MCF 10A (cell line): ENCODE measurements at regions not wholly inside any gene's neighbourhood (a gene's known extent, or its start where the extent isn't known, plus 50 kb on each side); places are given as distances from the start of the nearest gene placed in this dataset.
"Not testable (repeated sequence)": the region's sequence is repeated elsewhere in the genome, so short reads cannot be mapped to it uniquely, and the experiment has no call there.

ENCODE experiments used
- BruUV-seq: library from RNA; stranded (reverse); fragments of 400-500 nt; replicated peaks from 2 replicates; lab custom pipeline; 2021; lab: Mats Ljungman, UMichigan
- CTCF ChIA-PET: fragments of 300-600 bp; sonication (Branson Sonifier 250); formaldehyde crosslinking; extraction: SDS; loops from one replicate; lab custom pipeline; 2021; ENCODE audit warnings: antibody characterized with exemption, inconsistent platforms; lab: Yijun Ruan, JAX
- POLR2A ChIA-PET: fragments of 300-600, 350-650 bp; sonication (Branson Sonifier 250); formaldehyde crosslinking; extraction: SDS; loops from one replicate; lab custom pipeline; 2020; ENCODE audit warnings: antibody characterized with exemption, inconsistent platforms; lab: Yijun Ruan, JAX
- DNase-seq: peaks from one replicate; pipeline ENCODE4 v3.0.0-alpha.2; 2018; ENCODE audit not compliant: unreplicated experiment
- H3K27ac Mint-ChIP-seq: one replicate; pipeline ENCODE4 v1.8.0; 2022; ENCODE audit warnings: mild to moderate bottlenecking, low read depth, mixed read lengths; ENCODE audit not compliant: unreplicated experiment
- H3K27me3 Mint-ChIP-seq: one replicate; pipeline ENCODE4 v1.8.0; 2022; ENCODE audit warnings: mixed read lengths; ENCODE audit not compliant: insufficient read depth, unreplicated experiment
- H3K36me3 Mint-ChIP-seq: one replicate; pipeline ENCODE4 v1.8.0; 2022; ENCODE audit warnings: mild to moderate bottlenecking, moderate library complexity, mixed read lengths; ENCODE audit not compliant: insufficient read depth, unreplicated experiment
- H3K4me1 Mint-ChIP-seq: one replicate; pipeline ENCODE4 v1.8.0; 2022; ENCODE audit warnings: mixed read lengths; ENCODE audit not compliant: insufficient read depth, unreplicated experiment
- H3K4me3 Mint-ChIP-seq: one replicate; pipeline ENCODE4 v1.8.0; 2022; ENCODE audit warnings: mild to moderate bottlenecking, moderate library complexity, mixed read lengths; ENCODE audit not compliant: unreplicated experiment
- H3K9me3 Mint-ChIP-seq: one replicate; pipeline ENCODE4 v1.8.0; 2022; ENCODE audit warnings: mixed read lengths; ENCODE audit not compliant: unreplicated experiment
- CTCF ChIP-seq: fragments of 200-600 bp; IDR thresholded peaks from one replicate; pipeline ENCODE4 v1.8.0; 2022; ENCODE audit warnings: antibody characterized with exemption, mild to moderate bottlenecking; ENCODE audit not compliant: unreplicated experiment
- intact Hi-C: fragments of 100-400 bp; cut with micrococcal nuclease; formaldehyde crosslinking; loops from 2 replicates; pipeline ENCODE4 v1.14.1; 2022

DNA sequence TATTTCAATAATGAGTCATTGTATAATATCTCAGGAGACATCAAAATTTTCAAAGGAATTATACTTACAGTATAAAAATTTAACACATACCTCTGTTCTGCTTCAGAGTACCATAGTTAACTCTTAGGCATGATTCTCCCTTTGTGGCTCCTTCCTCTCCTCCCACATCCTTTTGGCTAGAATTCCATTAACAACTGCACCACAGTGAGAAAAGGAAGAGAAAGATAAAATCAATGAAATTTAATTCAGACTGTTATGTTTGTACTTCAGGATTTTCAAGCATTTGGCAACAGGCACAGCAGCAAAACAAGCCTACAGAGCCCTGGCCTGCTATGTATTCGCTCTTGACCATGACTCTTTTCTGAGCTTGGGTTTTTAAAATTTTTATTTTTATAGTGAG, 57.2 kb upstream of the SGIP1 start:
- H3K4me1 Mint-ChIP-seq = peaks cover 6% of the 10 kb centered on the region
- no peak overlapping the region for H3K27ac Mint-ChIP-seq
- H3K36me3 Mint-ChIP-seq = no peaks in the 10 kb centered on the region
- no TSS peak for BruUV-seq
- no peak for DNase-seq
- intact Hi-C loops = no loop called here
- H3K27me3 Mint-ChIP-seq = no peaks in the 10 kb centered on the region
- TF ChIP-seq CTCF = no peak
- no peaks in the 10 kb centered on the region for H3K9me3 Mint-ChIP-seq
- ChIA-PET CTCF (interaction anchor here (0.5 to 2.4 kb wide), 7 partner anchors 8 to 781 kb away, joined by 3 to 17 read pairs (median 6); no protein-coding TSS in a partner anchor), POLR2A (no interaction called here)
- no peak overlapping the region for H3K4me3 Mint-ChIP-seq

- Mint-ChIP-seq H3K4me3 (peak overlapping the region; percentile 4), H3K4me1 (peaks cover 6% of the 10 kb centered on the region), H3K9me3 (no peaks in the 10 kb centered on the region), H3K27me3 (no peaks in the 10 kb centered on the region), H3K36me3 (no peaks in the 10 kb centered on the region), H3K27ac (peak overlapping the region; percentile 62)
- intact Hi-C loops = no loop called here
- no TSS peak for BruUV-seq
- DNase-seq = peak; percentile 74
- ChIA-PET CTCF (interaction anchor here (1.2 to 2.4 kb wide), 5 partner anchors 10 to 247 kb away, joined by 4 to 17 read pairs (median 9); no protein-coding TSS in a partner anchor), POLR2A (interaction anchor here (0.6 to 1.1 kb wide), 3 partner anchors 18 to 298 kb away, joined by 3 to 4 read pairs (median 4); no protein-coding TSS in a partner anchor)
- no peak for TF ChIP-seq CTCF
These were observed 55.8 kb upstream of the SGIP1 start for GRCh38 chr1:66478116-66478515.

GRCh38 chr1:66480162-66480561, 53.8 kb upstream of the SGIP1 start:
- Mint-ChIP-seq H3K36me3 (no peaks in the 10 kb centered on the region), H3K4me1 (peaks cover 6% of the 10 kb centered on the region), H3K9me3 (no peaks in the 10 kb centered on the region), H3K27me3 (no peaks in the 10 kb centered on the region), H3K4me3 (no peak overlapping the region), H3K27ac (no peak overlapping the region)
- no TSS peak for BruUV-seq
- ChIA-PET CTCF (interaction anchor here (0.7 to 1.0 kb wide), 4 partner anchors 24 to 241 kb away, joined by 3 to 4 read pairs (median 4); no protein-coding TSS in a partner anchor), POLR2A (interaction anchor here (1.0 kb wide), 1 partner anchor 11 kb away, joined by 4 read pairs; no protein-coding TSS in a partner anchor)
- TF ChIP-seq CTCF = no peak
- DNase-seq = no peak
- intact Hi-C loops = no loop called here

- H3K27ac Mint-ChIP-seq, BruUV-seq, POLR2A ChIA-PET, H3K4me1 Mint-ChIP-seq, H3K4me3 Mint-ChIP-seq, DNase-seq, H3K9me3 Mint-ChIP-seq, intact Hi-C loops, H3K36me3 Mint-ChIP-seq, H3K27me3 Mint-ChIP-seq, CTCF ChIA-PET: not testable (repeated sequence)
These were observed 52.7 kb upstream of the SGIP1 start for GRCh38 chr1:66481215-66481614.
